GM19438 (cell line): ENCODE measurements at regions not wholly inside any gene's neighbourhood (a gene's known extent, or its start where the extent isn't known, plus 50 kb on each side); places are given as distances from the start of the nearest gene placed in this dataset.
"Not testable (repeated sequence)": the region's sequence is repeated elsewhere in the genome, so short reads cannot be mapped to it uniquely, and the experiment has no call there.

ENCODE experiments used
- ATAC-seq: cut with Tn5 transposase; IDR thresholded peaks from one replicate; pipeline ENCODE4 v1.9.1; 2021; ENCODE audit warnings: low read depth; ENCODE audit not compliant: unreplicated experiment

GRCh38 chr6:76866091-76866915 lies 597.0 kb downstream of the HTR1B start:
- ATAC-seq: no peak

DNA sequence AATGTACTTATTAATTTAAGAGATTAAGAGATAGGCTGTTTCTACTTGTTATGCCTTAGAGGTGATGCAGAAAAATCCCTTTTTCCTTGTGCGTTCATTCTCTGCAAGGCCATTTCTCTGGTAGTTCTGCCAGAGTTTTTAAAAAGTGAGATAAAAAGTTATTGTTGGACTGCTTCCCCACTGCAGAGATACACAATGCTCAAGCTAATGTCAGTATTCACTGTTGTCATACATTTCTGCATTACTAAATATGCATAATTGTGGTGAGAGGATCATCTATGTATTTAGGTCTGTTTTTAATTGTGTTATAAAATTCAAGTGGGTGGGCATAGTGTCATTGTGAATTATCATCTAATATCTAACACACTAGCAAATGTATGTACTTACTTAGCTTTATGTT lies 600.4 kb downstream of the HTR1B start:
- no peak for ATAC-seq

DNA sequence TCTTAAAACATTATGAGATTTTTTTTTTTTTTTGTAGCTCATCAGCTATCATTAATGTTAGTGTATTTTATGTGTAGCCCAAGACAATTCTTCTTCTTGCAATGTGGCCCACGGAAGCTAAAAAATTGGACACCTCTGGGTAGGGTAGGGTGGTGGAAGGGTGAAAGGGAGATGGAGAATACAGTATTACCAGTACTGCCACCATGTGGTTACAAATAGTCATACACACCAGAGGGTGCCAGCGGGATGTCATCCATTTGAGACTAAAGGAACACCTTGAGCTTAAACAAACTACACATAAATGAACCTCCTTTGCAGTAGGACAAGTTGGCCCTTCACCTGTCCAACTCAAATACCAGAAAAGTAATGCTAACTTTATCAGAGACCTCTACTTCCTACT lies 601.9 kb downstream of the HTR1B start:
- no peak for ATAC-seq

DNA sequence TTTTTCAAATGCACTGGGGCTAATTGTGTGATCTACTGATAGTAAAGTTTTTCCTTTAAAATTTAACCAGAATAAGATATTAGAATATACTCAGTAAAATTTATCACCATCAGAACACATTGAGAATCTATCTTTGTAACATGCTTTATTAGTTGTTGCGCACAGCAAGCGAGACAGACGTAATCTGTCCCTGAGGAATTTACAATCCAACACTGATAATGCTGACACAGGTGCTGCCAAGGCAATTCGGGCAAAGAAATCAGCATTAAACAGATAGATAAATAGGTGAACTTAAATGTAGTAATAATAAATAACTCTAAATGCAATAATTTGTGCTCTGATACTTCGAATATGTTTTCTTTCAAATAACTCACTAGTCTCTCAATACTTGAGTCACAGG lies 607.2 kb downstream of the HTR1B start:
- no peak for ATAC-seq

- ATAC-seq: no peak
Observed at GRCh38 chr6:76852776-76853175, 610.5 kb downstream of the HTR1B start.

GRCh38 chr6:76849274-76849970 lies 613.9 kb downstream of the HTR1B start:
- ATAC-seq: not testable (repeated sequence)

DNA sequence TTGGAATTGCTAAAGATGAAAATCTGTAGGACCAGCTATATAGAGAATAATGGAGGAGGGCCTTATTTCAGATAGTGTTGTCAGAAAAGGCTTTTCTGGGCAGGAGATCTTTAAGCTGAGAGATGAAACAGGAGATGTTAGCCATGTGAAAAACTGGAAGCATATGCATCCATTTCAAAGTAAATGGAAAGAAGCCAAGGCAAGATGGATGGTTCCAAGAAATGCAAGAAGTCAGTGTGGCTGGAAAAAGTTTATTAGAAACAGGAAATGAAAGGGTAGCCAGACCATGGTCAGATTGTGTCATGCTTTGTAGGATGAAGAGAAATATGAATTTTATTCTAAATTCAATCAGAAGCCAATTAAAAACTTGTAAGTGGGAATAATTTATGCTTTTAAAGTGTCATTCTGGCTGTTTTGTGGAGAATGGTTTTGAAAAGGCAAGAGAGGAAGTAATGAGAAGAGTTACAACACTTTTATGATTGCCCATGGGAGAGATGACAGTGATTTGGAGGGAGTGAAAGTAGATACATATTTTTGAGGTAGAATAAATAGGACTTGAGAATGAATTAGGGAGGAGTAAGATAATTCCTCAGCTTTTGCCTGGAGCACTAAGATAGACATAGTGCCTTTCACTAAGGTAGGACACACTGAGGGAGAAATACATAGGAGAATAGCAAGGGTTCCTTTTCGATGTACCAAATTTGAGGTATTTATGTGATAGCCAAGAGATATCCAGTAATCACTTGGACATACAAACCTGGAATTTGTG lies 620.1 kb downstream of the HTR1B start:
- ATAC-seq: no peak

GRCh38 chr6:76840865-76841264 lies 622.4 kb downstream of the HTR1B start:
- no peak for ATAC-seq

- ATAC-seq: no peak
Observed at GRCh38 chr6:76840041-76840745, 623.1 kb downstream of the HTR1B start.

- no peak for ATAC-seq
Observed at GRCh38 chr6:76839505-76839904, 623.8 kb downstream of the HTR1B start.

DNA sequence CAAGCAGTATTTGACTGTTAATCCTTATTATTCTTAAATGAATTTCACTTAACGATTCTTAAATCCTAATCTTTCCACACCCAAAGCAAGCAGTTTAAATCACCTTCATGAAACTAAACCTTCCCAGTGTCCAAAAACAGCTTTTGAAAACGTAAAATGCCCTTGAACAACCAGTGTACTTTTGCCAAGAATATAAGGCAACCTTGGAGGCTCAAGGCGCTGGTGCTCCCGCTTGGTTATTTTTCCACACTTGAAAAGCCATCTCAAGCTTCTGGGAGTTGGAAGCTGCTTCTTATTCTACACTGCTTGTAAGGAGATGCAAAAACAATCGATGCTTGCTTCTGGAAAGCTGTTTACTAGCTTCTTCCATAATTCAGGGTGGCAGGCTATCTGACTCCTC lies 625.7 kb downstream of the HTR1B start:
- no peak for ATAC-seq

DNA sequence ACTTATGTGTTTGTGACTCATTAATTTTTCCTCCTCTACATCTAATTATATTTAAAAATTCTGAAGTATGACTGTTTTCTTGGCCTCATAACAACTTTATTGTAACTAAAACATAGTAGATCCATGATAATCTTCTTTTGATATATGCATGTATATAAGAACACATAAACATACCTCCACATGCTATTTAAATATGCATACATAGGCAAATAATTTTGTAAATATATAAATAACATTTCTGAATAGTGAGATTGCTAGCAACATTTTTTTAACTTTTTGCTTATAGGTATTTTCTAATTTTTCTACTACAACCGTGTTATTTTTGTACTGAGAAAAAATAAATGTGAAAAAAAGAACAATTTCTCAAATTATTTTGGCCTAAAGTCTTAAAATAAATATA lies 627.6 kb downstream of the HTR1B start:
- ATAC-seq: no peak

- ATAC-seq: no peak
Observed at GRCh38 chr6:76835293-76835692, 628.0 kb downstream of the HTR1B start.

DNA sequence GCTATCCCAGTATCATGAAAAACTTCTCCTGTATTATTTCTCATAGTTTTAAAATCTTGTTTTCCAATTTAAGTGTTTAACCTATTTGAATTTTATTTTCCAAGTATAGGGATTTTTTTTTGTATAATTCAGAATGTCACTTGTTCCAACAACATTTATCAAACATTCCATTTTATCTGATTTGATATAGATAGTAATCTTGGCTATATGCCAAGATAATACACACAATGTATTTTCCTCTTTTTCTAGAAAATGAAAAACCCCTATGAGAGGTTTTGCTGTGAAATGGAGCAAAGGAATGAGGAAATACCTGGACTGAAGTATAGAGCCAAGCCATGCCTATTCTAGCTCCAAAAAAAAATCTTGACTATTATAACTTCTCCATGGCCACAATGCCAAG lies 628.9 kb downstream of the HTR1B start:
- no peak for ATAC-seq

GRCh38 chr6:76831299-76831698 lies 632.0 kb downstream of the HTR1B start:
- no peak for ATAC-seq

DNA sequence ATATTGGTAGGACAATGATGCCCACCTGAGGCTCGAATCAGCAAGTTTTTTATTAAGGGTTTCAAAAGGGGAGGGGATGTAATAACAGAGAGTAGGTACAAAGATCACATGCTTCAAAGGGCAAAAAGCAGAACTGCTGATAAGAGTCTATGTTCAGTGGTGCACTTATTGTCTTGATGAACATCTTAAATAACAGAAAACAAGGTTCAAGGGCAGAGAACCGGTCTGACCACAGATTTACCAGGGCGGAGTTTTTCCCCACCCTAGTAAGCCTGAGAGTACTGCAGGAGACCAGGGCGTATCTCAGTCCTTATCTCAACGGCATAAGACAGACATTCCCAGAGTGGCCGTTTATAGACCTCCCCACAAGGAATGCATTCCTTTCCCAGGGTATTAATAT lies 639.7 kb downstream of the HTR1B start:
- not testable (repeated sequence) for ATAC-seq

GRCh38 chr6:76818451-76818850 lies 644.8 kb downstream of the HTR1B start:
- no peak for ATAC-seq

- no peak for ATAC-seq
Observed at GRCh38 chr6:76817429-76817828, 645.9 kb downstream of the HTR1B start.

- no peak for ATAC-seq
Observed at GRCh38 chr6:76814496-76815458, 648.5 kb downstream of the HTR1B start.

DNA sequence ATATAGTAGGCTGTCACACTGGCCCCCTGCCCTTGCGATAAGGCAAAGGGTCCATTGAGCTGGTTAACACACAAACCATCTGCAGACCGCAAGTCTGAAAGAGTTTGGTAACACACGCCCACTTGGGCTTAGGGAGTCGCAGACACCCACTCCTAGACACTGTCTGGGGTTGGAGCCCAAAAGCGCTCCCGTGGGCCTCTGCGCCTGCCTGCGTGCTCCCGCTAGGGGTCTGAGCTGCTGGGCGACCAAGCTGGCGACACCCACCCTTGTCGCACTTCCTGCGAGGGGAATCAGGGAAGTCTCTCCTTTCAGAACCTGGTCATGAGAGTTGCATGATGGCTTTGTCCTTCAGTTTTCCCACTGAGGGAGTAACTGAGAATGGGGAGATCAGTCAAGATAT lies 653.0 kb downstream of the HTR1B start:
- no peak for ATAC-seq
